ENCODE measurements at regions not wholly inside any gene's neighbourhood (a gene's known extent, or its start where the extent isn't known, plus 50 kb on each side); places are given as distances from the start of the nearest gene placed in this dataset.

GRCh38 chr15:46589088-46589487, 954.3 kb downstream of the SQOR start (continued):
- TF ChIP-seq CBX3 (IDR thresholded peaks at IDR 0.05; ENCODE audit: low read depth) = no peak
- no peak for TF ChIP-seq CTCF (IDR thresholded peaks at IDR 0.05 in 2 of 3, conservative IDR thresholded peaks at IDR 0.05 in 1 of 3; ENCODE audit: borderline replicate concordance in 1 of 3, insufficient read depth in 1 of 3, low read depth in 2 of 3, low read length in 2 of 3)

DNA sequence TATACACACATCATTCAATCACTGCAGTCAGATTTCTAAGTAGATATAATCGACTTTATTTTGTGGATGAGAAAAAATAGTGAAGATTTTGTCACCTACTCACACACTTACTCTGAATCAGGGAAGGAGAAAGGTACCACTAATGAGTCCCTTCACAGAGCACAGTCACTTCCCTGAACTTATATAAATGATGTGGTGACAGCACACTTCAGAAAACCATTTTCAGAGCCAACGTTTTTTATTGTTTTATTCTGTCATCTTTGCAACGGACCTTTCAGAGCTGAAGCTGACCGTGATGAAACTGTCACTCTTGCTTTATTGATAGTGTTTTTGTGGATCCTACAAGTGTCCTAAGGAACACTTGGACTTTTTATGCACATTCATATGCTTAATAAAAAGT, 956.6 kb downstream of the SQOR start:
- Histone ChIP-seq H3K27me3 (ENCODE audit: insufficient read depth, low read length) (no peaks in the 10 kb centered on the region), H3K9ac (ENCODE audit: low read length) (no peak overlapping the region), H2AFZ (ENCODE audit: low read depth, low read length, poor library complexity, severe bottlenecking) (no peak overlapping the region), H4K20me1 (ENCODE audit: insufficient read depth) (no peaks in the 10 kb centered on the region), H3K4me2 (ENCODE audit: low read length) (no peak overlapping the region), H3K9me3 (ENCODE audit: control insufficient read depth in 1 of 2, insufficient read depth in 1 of 2, low read depth in 1 of 2, low read length in 2 of 2) (peaks cover 20 to 45% of the 10 kb centered on the region in 2 experiments; a peak in 3 of 4 replicates), H3K9me2 (ENCODE audit: insufficient read depth) (no peaks in the 10 kb centered on the region), H3K4me1 (ENCODE audit: control insufficient read depth in 1 of 2, insufficient read depth in 2 of 2, low read length in 2 of 2) (no peaks in the 10 kb centered on the region), H3K79me2 (ENCODE audit: insufficient read depth, low read length) (no peaks in the 10 kb centered on the region), H3K4me3 (replicated peaks in 1 of 2; ENCODE audit: low read depth in 1 of 2, low read length in 2 of 2) (no peak overlapping the region), H3K36me3 (ENCODE audit: control insufficient read depth in 1 of 2, insufficient read depth in 2 of 2, low read length in 2 of 2) (no peaks in the 10 kb centered on the region), H3K27ac (ENCODE audit: low read depth, low read length) (no peak overlapping the region)
- ChIA-PET CTCF (no interaction called here), POLR2A (no interaction called here), RAD21 (ENCODE audit: low non-redundant PET in 1 of 2, low total read pairs in 2 of 2, uncharacterized antibody in 2 of 2, unreplicated experiment in 2 of 2) (no interaction called here)
- intact Hi-C loops (cut with micrococcal nuclease) = no loop called here
- ATAC-seq (no peak), DNase-seq (ENCODE audit: low read depth, low spot score) (no peak)
- TF ChIP-seq, protein P1, sequence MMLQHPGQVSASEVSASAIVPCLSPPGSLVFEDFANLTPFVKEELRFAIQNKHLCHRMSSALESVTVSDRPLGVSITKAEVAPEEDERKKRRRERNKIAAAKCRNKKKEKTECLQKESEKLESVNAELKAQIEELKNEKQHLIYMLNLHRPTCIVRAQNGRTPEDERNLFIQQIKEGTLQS (IDR thresholded peaks at IDR 0.05) = no peak
- TF ChIP-seq, protein P2, sequence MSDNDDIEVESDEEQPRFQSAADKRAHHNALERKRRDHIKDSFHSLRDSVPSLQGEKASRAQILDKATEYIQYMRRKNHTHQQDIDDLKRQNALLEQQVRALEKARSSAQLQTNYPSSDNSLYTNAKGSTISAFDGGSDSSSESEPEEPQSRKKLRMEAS (IDR thresholded peaks at IDR 0.05) = no peak
- no peak for TF ChIP-seq YY1 (IDR thresholded peaks at IDR 0.05; ENCODE audit: extremely low read depth, insufficient replicate concordance, low read depth, low read length)
- TF ChIP-seq CEBPB (IDR thresholded peaks at IDR 0.05; ENCODE audit: low read depth) = no peak
- TF ChIP-seq ZNF274 (IDR thresholded peaks at IDR 0.05; ENCODE audit: low read depth, low read length) = no peak
- TF ChIP-seq, protein P3, sequence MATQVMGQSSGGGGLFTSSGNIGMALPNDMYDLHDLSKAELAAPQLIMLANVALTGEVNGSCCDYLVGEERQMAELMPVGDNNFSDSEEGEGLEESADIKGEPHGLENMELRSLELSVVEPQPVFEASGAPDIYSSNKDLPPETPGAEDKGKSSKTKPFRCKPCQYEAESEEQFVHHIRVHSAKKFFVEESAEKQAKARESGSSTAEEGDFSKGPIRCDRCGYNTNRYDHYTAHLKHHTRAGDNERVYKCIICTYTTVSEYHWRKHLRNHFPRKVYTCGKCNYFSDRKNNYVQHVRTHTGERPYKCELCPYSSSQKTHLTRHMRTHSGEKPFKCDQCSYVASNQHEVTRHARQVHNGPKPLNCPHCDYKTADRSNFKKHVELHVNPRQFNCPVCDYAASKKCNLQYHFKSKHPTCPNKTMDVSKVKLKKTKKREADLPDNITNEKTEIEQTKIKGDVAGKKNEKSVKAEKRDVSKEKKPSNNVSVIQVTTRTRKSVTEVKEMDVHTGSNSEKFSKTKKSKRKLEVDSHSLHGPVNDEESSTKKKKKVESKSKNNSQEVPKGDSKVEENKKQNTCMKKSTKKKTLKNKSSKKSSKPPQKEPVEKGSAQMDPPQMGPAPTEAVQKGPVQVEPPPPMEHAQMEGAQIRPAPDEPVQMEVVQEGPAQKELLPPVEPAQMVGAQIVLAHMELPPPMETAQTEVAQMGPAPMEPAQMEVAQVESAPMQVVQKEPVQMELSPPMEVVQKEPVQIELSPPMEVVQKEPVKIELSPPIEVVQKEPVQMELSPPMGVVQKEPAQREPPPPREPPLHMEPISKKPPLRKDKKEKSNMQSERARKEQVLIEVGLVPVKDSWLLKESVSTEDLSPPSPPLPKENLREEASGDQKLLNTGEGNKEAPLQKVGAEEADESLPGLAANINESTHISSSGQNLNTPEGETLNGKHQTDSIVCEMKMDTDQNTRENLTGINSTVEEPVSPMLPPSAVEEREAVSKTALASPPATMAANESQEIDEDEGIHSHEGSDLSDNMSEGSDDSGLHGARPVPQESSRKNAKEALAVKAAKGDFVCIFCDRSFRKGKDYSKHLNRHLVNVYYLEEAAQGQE (IDR thresholded peaks at IDR 0.05; ENCODE audit: low read depth) = no peak
- no peak for TF ChIP-seq SP1 (IDR thresholded peaks at IDR 0.05; ENCODE audit: low read depth)
- no peak for TF ChIP-seq TCF7L2 (IDR thresholded peaks at IDR 0.05; ENCODE audit: borderline replicate concordance, extremely low read depth, insufficient read depth, insufficient read length)
- TF ChIP-seq SRF (IDR thresholded peaks at IDR 0.05; ENCODE audit: low read depth) = no peak
- TF ChIP-seq POLR2AphosphoS5 (IDR thresholded peaks at IDR 0.05; ENCODE audit: low read depth, low read length) = no peak
- BruUV-seq (replicated peaks) = no TSS peak

All from HCT116 (cell line).